ENCODE measurements at regions not wholly inside any gene's neighbourhood (a gene's known extent, or its start where the extent isn't known, plus 50 kb on each side); places are given as distances from the start of the nearest gene placed in this dataset.

DNA sequence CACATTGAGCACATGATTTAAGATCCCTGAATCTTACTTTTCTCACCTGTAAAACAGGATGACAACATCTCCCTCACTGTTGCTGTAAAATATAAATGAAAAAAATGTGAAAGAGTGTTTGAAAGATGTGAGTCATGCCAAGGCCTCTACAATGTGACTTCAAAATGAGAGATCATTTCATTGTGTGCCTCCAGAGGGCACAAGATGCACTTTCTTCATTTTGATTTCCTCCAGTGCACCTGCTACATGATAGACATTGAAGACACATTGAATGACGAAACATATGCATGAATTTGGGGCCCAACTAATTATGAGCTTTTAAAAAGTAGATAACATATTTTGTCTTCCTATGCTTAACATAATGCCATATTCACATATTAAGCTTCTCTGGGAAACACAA lies 170.3 kb downstream of the MOBP start:
- Histone ChIP-seq H3K4me1 (peaks cover 22% of the 10 kb centered on the region), H3K27ac (peak overlapping the region; percentile 84 to 87; a peak in 3 of 6 replicates), H3K9me3 (no peaks in the 10 kb centered on the region), H3K4me3 (no peak overlapping the region), H3K4me2 (no peak overlapping the region)
- 69% methylated on average over 1 of the region's 1 CpG for WGBS (ENCODE audit: missing lambda C conversion rate)
- ATAC-seq: peak; percentile 54 to 62; a peak in 5 of 6 replicates
- ChIA-PET CTCF (interaction anchor here (0.7 to 2.9 kb wide), 7 partner anchors 10 to 680 kb away, joined by 3 to 15 read pairs (median 5); no protein-coding TSS in a partner anchor), POLR2A (no interaction called here)
- DNase-seq (ENCODE audit: low read depth in 1 of 2, low spot score in 1 of 2): peak; percentile 51 to 62
- FAIRE-seq: no peak
- TF ChIP-seq JUNB (IDR thresholded peaks at IDR 0.05) (no peak), KDM1A (IDR thresholded peaks at IDR 0.05; ENCODE audit: low read depth) (no peak), HOXA7 (CRISPR knock-in tag; IDR thresholded peaks at IDR 0.05) (no peak), MAFK (IDR thresholded peaks at IDR 0.05; ENCODE audit: partially characterized antibody) (no peak), HOXB13 (CRISPR knock-in tag; IDR thresholded peaks at IDR 0.05; ENCODE audit: low read depth) (no peak), MYC (IDR thresholded peaks at IDR 0.05; ENCODE audit: borderline replicate concordance, low read length) (no peak), HEYL (CRISPR knock-in tag; IDR thresholded peaks at IDR 0.05) (no peak), EHMT2 (IDR thresholded peaks at IDR 0.05; ENCODE audit: low read depth) (no peak), POLR2AphosphoS2 (conservative IDR thresholded peaks at IDR 0.05; ENCODE audit: low read length) (no peak), SMC3 (IDR thresholded peaks at IDR 0.05) (0 out of 3 replicates have a peak, but pooled peaks have one; percentile 18), HOXB5 (CRISPR knock-in tag; IDR thresholded peaks at IDR 0.05) (no peak), MAZ (IDR thresholded peaks at IDR 0.05; ENCODE audit: borderline replicate concordance, low read depth, low read length) (no peak), RAD21 (conservative IDR thresholded peaks at IDR 0.05 in 1 of 2, IDR thresholded peaks at IDR 0.05 in 1 of 2) (peak in 1 of 2 experiments; percentile 51; a peak in 2 of 5 replicates), GATA3 (IDR thresholded peaks at IDR 0.05; ENCODE audit: borderline replicate concordance) (no peak), CHD2 (IDR thresholded peaks at IDR 0.05; ENCODE audit: low read length, partially characterized antibody) (no peak), ZFP36 (IDR thresholded peaks at IDR 0.05; ENCODE audit: borderline replicate concordance, partially characterized antibody) (no peak), RFX5 (IDR thresholded peaks at IDR 0.05) (no peak), CHD4 (IDR thresholded peaks at IDR 0.05; ENCODE audit: borderline replicate concordance) (no peak), JUN (IDR thresholded peaks at IDR 0.05) (no peak), KDM5A (IDR thresholded peaks at IDR 0.05) (no peak), FOSL2 (IDR thresholded peaks at IDR 0.05) (no peak), FOSL2 (CRISPR knock-in tag; IDR thresholded peaks at IDR 0.05) (peak; percentile 64; the same call in 1 of the 2 replicates), EHF (CRISPR knock-in tag; IDR thresholded peaks at IDR 0.05) (no peak)
- TF ChIP-seq, protein P1, sequence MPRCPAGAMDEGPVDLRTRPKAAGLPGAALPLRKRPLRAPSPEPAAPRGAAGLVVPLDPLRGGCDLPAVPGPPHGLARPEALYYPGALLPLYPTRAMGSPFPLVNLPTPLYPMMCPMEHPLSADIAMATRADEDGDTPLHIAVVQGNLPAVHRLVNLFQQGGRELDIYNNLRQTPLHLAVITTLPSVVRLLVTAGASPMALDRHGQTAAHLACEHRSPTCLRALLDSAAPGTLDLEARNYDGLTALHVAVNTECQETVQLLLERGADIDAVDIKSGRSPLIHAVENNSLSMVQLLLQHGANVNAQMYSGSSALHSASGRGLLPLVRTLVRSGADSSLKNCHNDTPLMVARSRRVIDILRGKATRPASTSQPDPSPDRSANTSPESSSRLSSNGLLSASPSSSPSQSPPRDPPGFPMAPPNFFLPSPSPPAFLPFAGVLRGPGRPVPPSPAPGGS (IDR thresholded peaks at IDR 0.05): no peak
- TF ChIP-seq, protein P2, sequence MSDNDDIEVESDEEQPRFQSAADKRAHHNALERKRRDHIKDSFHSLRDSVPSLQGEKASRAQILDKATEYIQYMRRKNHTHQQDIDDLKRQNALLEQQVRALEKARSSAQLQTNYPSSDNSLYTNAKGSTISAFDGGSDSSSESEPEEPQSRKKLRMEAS (IDR thresholded peaks at IDR 0.05): peak; percentile 31; the same call in 1 of the 2 replicates
- TF ChIP-seq, protein P3, sequence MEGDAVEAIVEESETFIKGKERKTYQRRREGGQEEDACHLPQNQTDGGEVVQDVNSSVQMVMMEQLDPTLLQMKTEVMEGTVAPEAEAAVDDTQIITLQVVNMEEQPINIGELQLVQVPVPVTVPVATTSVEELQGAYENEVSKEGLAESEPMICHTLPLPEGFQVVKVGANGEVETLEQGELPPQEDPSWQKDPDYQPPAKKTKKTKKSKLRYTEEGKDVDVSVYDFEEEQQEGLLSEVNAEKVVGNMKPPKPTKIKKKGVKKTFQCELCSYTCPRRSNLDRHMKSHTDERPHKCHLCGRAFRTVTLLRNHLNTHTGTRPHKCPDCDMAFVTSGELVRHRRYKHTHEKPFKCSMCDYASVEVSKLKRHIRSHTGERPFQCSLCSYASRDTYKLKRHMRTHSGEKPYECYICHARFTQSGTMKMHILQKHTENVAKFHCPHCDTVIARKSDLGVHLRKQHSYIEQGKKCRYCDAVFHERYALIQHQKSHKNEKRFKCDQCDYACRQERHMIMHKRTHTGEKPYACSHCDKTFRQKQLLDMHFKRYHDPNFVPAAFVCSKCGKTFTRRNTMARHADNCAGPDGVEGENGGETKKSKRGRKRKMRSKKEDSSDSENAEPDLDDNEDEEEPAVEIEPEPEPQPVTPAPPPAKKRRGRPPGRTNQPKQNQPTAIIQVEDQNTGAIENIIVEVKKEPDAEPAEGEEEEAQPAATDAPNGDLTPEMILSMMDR (IDR thresholded peaks at IDR 0.05): no peak; the same call in 2 of the 3 replicates

DNA sequence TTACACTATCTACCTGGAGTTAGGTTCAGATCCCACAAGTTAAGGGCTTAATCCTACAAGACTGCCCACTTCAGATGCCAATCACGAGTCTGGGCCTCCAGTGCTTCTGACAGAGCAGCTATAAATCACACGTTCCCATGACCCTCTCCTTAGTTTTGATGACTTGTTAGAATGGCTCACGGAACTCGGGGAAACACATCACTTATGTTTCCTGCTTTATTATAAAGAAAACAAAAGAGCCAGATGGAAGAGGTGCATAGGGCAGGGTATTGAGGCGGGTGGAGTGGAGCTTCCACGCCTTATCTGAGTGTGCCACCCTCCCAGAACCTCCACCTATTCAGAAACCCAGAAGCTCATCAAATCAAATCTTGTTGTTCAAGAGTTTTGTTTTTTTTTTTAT lies 170.8 kb downstream of the MOBP start:
- ATAC-seq: no peak
- no peak for DNase-seq (ENCODE audit: low read depth in 1 of 2, low spot score in 1 of 2)
- Histone ChIP-seq H3K9me3 (no peaks in the 10 kb centered on the region), H3K4me3 (no peak overlapping the region), H3K4me2 (no peak overlapping the region), H3K27ac (peak overlapping the region; percentile 84 to 87), H3K4me1 (peaks cover 22% of the 10 kb centered on the region)
- 80% methylated on average over 6 of the region's 6 CpGs for WGBS (ENCODE audit: missing lambda C conversion rate)
- CTCF ChIA-PET: interaction anchor here (0.7 to 2.9 kb wide), 7 partner anchors 10 to 679 kb away, joined by 3 to 15 read pairs (median 5); no protein-coding TSS in a partner anchor
- no peak for FAIRE-seq
- no peak for TF ChIP-seq PHF8 (IDR thresholded peaks at IDR 0.05; ENCODE audit: borderline replicate concordance, low read depth)
- no peak for TF ChIP-seq FOXS1 (CRISPR knock-in tag; IDR thresholded peaks at IDR 0.05)
- TF ChIP-seq GATA3 (IDR thresholded peaks at IDR 0.05; ENCODE audit: borderline replicate concordance): no peak
- no peak for TF ChIP-seq KDM1A (IDR thresholded peaks at IDR 0.05; ENCODE audit: low read depth)
- POLR2A ChIA-PET: no interaction called here

All from A549 (cell line).